GM12865 (cell line): ENCODE measurements at regions not wholly inside any gene's neighbourhood (a gene's known extent, or its start where the extent isn't known, plus 50 kb on each side); places are given as distances from the start of the nearest gene placed in this dataset.

ENCODE experiments used
- DNase-seq: peaks from one replicate; pipeline ENCODE4 v3.0.0; 2010; ENCODE audit warnings: low read depth
- H3K4me3 ChIP-seq: 2 replicates; pipeline ENCODE4 v1.5.1; 2011; ENCODE audit warnings: mild to moderate bottlenecking, low read depth, low read length, control low read depth
- TF ChIP-seq, protein P1 (sequence below): IDR thresholded peaks from 2 replicates; pipeline ENCODE4 v1.5.1; 2011; ENCODE audit warnings: low read length, control low read depth, low read depth, inconsistent platforms; ENCODE audit not compliant: insufficient read depth; ENCODE audit errors: missing control alignments

DNA sequence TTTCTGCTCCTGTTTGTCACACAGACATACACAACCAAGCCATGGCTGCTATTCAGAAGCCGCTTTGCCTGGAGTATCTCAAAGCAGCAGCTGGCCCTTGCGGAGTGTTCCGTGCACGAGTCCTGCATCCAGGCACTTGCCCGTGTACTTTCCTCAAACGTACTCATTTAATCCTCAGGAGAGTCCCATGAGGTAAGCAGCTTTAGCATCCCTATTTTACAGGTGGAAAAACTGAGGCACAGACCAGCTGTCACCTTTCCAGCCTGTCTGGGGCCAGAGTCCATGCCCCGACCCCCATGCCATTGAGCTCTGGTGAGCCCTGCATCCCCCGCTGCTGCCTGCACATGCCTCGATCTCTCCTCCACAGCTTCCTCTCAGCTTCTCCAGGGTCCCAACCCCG lies 130.0 kb downstream of the ERMARD start:
- H3K4me3 ChIP-seq, result no peak overlapping the region
- TF ChIP-seq, protein P1, sequence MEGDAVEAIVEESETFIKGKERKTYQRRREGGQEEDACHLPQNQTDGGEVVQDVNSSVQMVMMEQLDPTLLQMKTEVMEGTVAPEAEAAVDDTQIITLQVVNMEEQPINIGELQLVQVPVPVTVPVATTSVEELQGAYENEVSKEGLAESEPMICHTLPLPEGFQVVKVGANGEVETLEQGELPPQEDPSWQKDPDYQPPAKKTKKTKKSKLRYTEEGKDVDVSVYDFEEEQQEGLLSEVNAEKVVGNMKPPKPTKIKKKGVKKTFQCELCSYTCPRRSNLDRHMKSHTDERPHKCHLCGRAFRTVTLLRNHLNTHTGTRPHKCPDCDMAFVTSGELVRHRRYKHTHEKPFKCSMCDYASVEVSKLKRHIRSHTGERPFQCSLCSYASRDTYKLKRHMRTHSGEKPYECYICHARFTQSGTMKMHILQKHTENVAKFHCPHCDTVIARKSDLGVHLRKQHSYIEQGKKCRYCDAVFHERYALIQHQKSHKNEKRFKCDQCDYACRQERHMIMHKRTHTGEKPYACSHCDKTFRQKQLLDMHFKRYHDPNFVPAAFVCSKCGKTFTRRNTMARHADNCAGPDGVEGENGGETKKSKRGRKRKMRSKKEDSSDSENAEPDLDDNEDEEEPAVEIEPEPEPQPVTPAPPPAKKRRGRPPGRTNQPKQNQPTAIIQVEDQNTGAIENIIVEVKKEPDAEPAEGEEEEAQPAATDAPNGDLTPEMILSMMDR, result no peak
- no peak for DNase-seq

DNA sequence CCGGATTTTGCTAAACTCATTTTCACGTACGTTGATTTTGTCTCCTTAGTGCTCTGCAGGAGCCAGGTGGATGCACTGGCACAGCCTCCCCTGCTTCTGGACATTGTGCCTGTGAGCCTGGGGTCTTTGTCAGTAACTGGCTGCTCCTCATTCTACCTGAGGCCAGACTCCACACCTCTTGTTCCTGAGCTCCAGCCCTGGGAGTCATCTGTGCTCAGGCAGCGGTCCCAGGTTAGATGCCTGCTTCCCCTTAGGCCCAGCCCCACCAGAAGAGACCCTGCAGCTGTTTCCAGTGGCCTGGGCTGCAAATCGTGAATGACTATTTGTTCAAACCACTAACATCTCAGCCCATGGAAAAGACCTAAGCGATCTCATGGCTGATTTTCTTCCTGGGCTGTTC lies 129.1 kb downstream of the ERMARD start:
- TF ChIP-seq, protein P1, result no peak
- no peak overlapping the region for H3K4me3 ChIP-seq
- no peak for DNase-seq

DNA sequence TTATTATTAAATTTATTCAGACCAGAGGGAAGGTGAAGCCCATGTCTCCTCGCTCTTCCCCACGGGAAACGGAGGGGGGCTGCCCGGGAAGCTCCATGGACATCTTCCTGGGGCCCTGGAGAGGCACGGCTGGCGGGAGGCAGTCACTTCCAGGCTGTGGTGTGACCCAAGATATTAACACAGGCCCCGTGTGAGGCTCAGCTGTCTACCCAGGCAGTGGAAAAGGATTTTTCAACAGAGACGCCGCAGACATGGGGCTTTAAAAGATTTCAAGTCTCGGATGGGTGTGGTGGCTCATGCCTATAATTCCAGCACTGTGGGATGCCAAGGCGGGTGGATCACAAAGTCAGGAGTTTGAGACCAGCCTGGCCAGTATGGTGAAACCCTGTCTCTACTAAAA lies 117.9 kb downstream of the ERMARD start:
- TF ChIP-seq, protein P1, result no peak
- no peak for DNase-seq
- no peak overlapping the region for H3K4me3 ChIP-seq

DNA sequence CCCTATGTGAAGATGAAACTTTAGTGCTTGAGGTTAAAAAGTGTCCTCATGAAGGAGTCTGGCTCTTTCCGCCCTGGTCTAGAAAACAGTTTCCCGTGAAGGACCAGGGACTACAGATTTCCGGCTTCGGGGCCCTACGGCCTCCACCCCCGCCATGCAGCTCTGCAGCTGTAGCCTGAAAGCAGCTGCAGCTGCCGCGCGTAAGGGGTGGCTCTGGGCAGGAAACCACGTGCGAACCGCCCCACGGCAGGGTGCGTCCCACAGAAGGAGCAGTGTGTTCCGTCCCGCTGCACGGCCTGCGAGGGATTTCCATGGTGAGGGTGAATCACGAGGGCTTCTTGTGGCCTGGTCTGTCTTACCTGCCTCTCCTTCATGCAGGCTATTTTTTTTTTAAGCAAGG lies 117.0 kb downstream of the ERMARD start:
- no peak overlapping the region for H3K4me3 ChIP-seq
- TF ChIP-seq, protein P1, result no peak
- peak; percentile 36 for DNase-seq

DNA sequence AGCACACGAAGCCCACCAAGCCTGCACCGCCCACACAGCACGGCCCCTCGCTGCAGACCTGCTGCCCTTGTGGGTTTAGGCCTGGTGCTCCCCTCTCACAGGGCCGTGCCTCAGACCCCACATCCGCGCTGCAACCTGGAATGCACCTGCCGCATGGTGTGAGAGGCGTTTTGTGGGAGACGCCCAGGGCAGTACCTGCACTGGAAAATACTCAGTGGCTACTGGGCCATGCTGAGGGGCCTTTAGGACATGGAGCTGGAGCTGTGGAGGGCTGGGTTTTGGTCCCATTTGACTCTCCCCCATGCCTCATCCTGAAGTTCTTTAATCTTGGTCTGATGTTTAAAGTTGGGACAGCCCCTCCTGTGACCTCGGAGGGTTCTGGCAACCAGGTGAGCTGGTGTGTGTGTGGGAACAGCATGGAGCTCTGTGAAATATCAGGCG lies 116.3 kb downstream of the ERMARD start:
- no peak for DNase-seq
- TF ChIP-seq, protein P1, result no peak
- no peak overlapping the region for H3K4me3 ChIP-seq

DNA sequence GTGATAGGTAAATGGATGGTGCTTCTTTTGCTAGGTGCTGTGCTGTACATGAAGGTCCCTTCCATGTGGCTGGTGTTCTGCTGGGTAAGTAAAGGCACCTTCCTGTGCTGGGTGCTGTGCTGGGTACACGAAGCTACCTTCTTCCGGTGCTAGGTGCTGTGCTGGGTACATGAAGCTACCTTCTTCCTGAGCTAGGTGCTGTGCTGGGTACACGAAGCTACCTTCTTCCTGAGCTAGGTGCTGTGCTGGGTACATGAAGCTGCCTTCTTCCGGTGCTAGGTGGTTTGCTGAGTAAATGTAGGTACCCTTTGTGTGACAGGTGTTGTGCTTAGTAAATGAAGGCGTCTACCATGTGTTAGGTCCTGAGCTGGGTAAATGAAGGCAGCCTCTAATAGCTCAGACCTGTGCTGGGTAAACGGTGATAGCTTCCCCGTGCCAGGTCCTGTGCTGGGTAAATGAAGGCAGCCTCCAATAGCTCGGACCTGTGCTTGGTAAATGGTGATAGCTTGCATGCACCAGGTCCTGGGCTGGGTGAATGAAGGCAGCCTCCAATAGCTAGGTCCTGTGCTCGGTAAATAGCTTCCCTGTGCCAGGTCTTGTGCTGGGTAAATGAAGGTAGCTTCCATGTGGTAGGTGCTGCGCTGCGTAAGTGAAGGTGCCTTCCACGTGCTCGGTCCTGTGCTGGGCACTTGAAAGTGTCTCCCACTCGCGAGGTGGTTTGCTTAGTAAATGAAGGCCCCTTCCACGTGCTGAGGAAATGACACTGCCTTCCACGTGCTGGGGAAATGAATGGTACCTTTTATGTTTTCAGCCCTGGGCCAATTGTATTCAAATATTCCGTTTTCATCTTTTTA lies 115.5 kb downstream of the ERMARD start:
- TF ChIP-seq, protein P1, result no peak

DNA sequence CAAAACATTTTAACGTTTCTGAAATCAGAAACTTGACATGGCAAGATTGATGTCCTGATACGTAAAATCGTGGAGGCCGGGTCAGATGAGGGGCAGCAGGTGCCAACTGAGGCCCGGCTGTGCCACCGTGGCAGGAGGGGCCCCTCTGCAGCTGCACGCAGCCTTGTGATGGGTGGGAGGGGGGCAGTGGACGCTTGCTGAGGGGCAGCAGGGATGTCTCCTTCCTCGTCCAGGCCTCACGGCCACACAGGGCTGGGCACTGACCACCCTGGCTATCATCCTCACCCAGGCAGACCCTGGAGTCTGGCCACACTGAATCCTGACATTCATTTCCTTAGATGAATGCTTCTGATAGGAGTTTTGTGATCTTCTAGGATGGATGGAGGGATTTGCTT lies 114.7 kb downstream of the ERMARD start:
- TF ChIP-seq, protein P1, result no peak
- no peak for DNase-seq
- H3K4me3 ChIP-seq, result no peak overlapping the region

More for the DNA sequence above, 115.5 kb downstream of the ERMARD start:
- DNase-seq, result no peak
- no peak overlapping the region for H3K4me3 ChIP-seq
